Activated CD4-positive, alpha-beta T cell treated with anti-CD3 and anti-CD28 coated beads for 36 hours (primary cell): ENCODE measurements at regions not wholly inside any gene's neighbourhood (a gene's known extent, or its start where the extent isn't known, plus 50 kb on each side); places are given as distances from the start of the nearest gene placed in this dataset.
A peak's percentile ranks its signal among the peaks of the same experiment; 100 is the strongest.

Experiments
- ATAC-seq: fragments of 200-7000 bp; cut with Tn5 transposase; one replicate; pipeline ENCODE4 v1.10.0; 2021; ENCODE audit warnings: mild to moderate bottlenecking, moderate library complexity
- CTCF ChIA-PET: fragments of 350-600 bp; sonication (Branson Sonifier 250); formaldehyde crosslinking; loops from one replicate; lab custom pipeline; 2021; ENCODE audit warnings: antibody characterized with exemption; lab: Charles Lee
- POLR2A ChIA-PET: fragments of 350-600 bp; sonication (Branson Sonifier 250); formaldehyde crosslinking; loops from one replicate; lab custom pipeline; 2021; ENCODE audit warnings: antibody characterized with exemption, inconsistent platforms; lab: Charles Lee
- DNase-seq: peaks from one replicate; pipeline ENCODE4 v3.0.0-alpha.2; 2020
- H3K27ac Mint-ChIP-seq: one replicate; pipeline ENCODE4 v1.8.0; 2021; ENCODE audit warnings: mixed read lengths
- H3K27me3 Mint-ChIP-seq: one replicate; pipeline ENCODE4 v1.8.0; 2021; ENCODE audit warnings: mixed read lengths
- H3K36me3 Mint-ChIP-seq: one replicate; pipeline ENCODE4 v1.8.0; 2021; ENCODE audit warnings: low read depth, mixed read lengths
- H3K4me1 Mint-ChIP-seq: one replicate; pipeline ENCODE4 v1.8.0; 2021; ENCODE audit warnings: mixed read lengths
- H3K4me3 Mint-ChIP-seq: one replicate; pipeline ENCODE4 v1.8.0; 2021; ENCODE audit warnings: mild to moderate bottlenecking, moderate library complexity, mixed read lengths
- H3K9me3 Mint-ChIP-seq: one replicate; pipeline ENCODE4 v1.8.0; 2021; ENCODE audit warnings: low read depth, mixed read lengths
- intact Hi-C, 2 experiments: fragments of 100-400 bp; cut with DNase I in 1 of 2; cut with micrococcal nuclease in 1 of 2; formaldehyde crosslinking; loops; one replicate each; pipeline versions ENCODE4 v1.14.2 to v1.15.1; 2022 to 2024; cut with DNase I, micrococcal nuclease

GRCh38 chr1:55364216-55364615 is 149.1 kb upstream of the USP24 start:
- intact Hi-C loops, result no loop called here
- DNase-seq (no peak), ATAC-seq (no peak)
- POLR2A ChIA-PET, result no interaction called here
- no peaks in the 10 kb centered on the region for H3K36me3 Mint-ChIP-seq
- no peak overlapping the region for H3K27ac Mint-ChIP-seq
- H3K4me3 Mint-ChIP-seq, result no peak overlapping the region
- peaks cover 16% of the 10 kb centered on the region for H3K4me1 Mint-ChIP-seq
- H3K27me3 Mint-ChIP-seq, result no peaks in the 10 kb centered on the region
- CTCF ChIA-PET, result interaction anchor here (0.5 to 2.1 kb wide), 3 partner anchors 12 to 1239 kb away, joined by 3 to 11 read pairs (median 6); no protein-coding TSS in a partner anchor
- H3K9me3 Mint-ChIP-seq, result peaks cover 4% of the 10 kb centered on the region

DNA sequence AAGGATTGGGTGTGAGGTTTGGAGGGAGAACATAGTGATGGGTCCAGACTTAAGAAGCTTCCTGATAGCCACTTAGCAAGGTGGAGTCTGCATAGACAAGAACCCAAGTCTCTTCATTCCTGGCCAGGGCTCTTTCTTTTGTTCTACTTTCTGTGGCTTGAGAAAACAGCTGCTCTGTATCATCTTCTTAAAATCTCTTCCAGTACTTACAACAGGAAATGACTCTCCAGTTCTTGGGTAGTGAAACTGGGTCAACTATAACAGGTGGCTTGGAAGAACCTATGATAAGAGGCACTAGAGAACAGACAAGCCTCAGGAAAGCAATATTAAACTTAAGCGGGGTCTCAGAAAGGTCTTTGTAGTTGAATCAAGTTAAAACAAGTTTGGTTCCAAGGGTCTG is 148.1 kb upstream of the USP24 start:
- peaks cover 4% of the 10 kb centered on the region for H3K9me3 Mint-ChIP-seq
- intact Hi-C loops, result no loop called here
- H3K27me3 Mint-ChIP-seq, result no peaks in the 10 kb centered on the region
- peak; percentile 84 for ATAC-seq
- ChIA-PET CTCF (interaction anchor here (2.0 to 2.1 kb wide), 2 partner anchors 13 to 15 kb away, joined by 6 to 11 read pairs; no protein-coding TSS in a partner anchor), POLR2A (no interaction called here)
- H3K4me3 Mint-ChIP-seq, result no peak overlapping the region
- H3K4me1 Mint-ChIP-seq, result peaks cover 16% of the 10 kb centered on the region
- peak overlapping the region; percentile 29 for H3K27ac Mint-ChIP-seq
- no peak for DNase-seq
- H3K36me3 Mint-ChIP-seq, result no peaks in the 10 kb centered on the region

- peak; percentile 47 for ATAC-seq
- CTCF ChIA-PET, result interaction anchor here (2.0 to 2.1 kb wide), 2 partner anchors 13 to 16 kb away, joined by 6 to 11 read pairs; no protein-coding TSS in a partner anchor
Observed at GRCh38 chr1:55362558-55362957, 147.4 kb upstream of the USP24 start.

DNA sequence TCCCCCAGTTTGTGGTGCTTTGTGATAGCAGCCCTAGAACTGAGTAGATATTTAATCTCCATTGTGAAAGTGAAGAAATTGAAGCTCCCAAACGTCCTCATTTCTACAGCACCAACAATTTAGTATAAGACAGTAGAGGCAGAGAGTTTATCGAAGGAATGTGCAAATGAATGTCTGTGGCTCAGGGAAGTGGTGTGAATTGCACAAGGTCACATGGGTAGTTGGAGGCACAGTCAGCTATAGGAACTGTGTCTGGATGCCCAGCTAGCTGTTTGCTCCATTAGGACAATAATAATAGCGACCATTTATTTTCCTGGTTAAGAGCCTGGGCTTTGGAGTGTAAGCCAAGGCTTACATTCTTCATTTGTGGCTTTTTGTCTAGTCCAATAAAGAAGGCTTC is 144.4 kb upstream of the USP24 start:
- H3K36me3 Mint-ChIP-seq, result no peaks in the 10 kb centered on the region
- H3K9me3 Mint-ChIP-seq, result no peaks in the 10 kb centered on the region
- no peak overlapping the region for H3K27ac Mint-ChIP-seq
- H3K27me3 Mint-ChIP-seq, result peaks cover 5% of the 10 kb centered on the region
- CTCF ChIA-PET, result interaction anchor here (0.6 to 1.0 kb wide), 4 partner anchors 12 to 75 kb away, joined by 3 to 4 read pairs (median 3); no protein-coding TSS in a partner anchor
- POLR2A ChIA-PET, result no interaction called here
- intact Hi-C loops, result no loop called here
- H3K4me3 Mint-ChIP-seq, result no peak overlapping the region
- DNase-seq, result no peak
- ATAC-seq, result no peak
- peaks cover 16% of the 10 kb centered on the region for H3K4me1 Mint-ChIP-seq

More at GRCh38 chr1:55362558-55362957, 147.4 kb upstream of the USP24 start:
- peaks cover 16% of the 10 kb centered on the region for H3K4me1 Mint-ChIP-seq
- peak overlapping the region; percentile 29 for H3K27ac Mint-ChIP-seq
- POLR2A ChIA-PET, result no interaction called here
- H3K36me3 Mint-ChIP-seq, result no peaks in the 10 kb centered on the region
- no peaks in the 10 kb centered on the region for H3K9me3 Mint-ChIP-seq
- DNase-seq, result no peak
- no peaks in the 10 kb centered on the region for H3K27me3 Mint-ChIP-seq
- intact Hi-C loops, result no loop called here
- H3K4me3 Mint-ChIP-seq, result no peak overlapping the region

- intact Hi-C loops, result no loop called here
- no peaks in the 10 kb centered on the region for H3K36me3 Mint-ChIP-seq
- no peak for ATAC-seq
- H3K27ac Mint-ChIP-seq, result no peak overlapping the region
- ChIA-PET CTCF (no interaction called here), POLR2A (no interaction called here)
- no peak overlapping the region for H3K4me3 Mint-ChIP-seq
- H3K27me3 Mint-ChIP-seq, result peaks cover 5% of the 10 kb centered on the region
- DNase-seq, result no peak
- no peaks in the 10 kb centered on the region for H3K9me3 Mint-ChIP-seq
- peaks cover 13% of the 10 kb centered on the region for H3K4me1 Mint-ChIP-seq
Observed at GRCh38 chr1:55358581-55358980, 143.4 kb upstream of the USP24 start.

- Mint-ChIP-seq H3K27me3 (peaks cover 5% of the 10 kb centered on the region), H3K4me1 (no peaks in the 10 kb centered on the region), H3K27ac (no peak overlapping the region), H3K9me3 (no peaks in the 10 kb centered on the region), H3K36me3 (no peaks in the 10 kb centered on the region), H3K4me3 (no peak overlapping the region)
- POLR2A ChIA-PET, result no interaction called here
- DNase-seq (no peak), ATAC-seq (no peak)
- intact Hi-C loops, result no loop called here
- CTCF ChIA-PET, result no interaction called here
Observed at GRCh38 chr1:55355549-55355948, 140.4 kb upstream of the USP24 start.

- ChIA-PET CTCF (interaction anchor here (0.9 to 1.0 kb wide), 2 partner anchors 20 to 22 kb away, joined by 3 read pairs; no protein-coding TSS in a partner anchor), POLR2A (no interaction called here)
- intact Hi-C loops, result no loop called here
- Mint-ChIP-seq H3K4me1 (no peaks in the 10 kb centered on the region), H3K9me3 (no peaks in the 10 kb centered on the region), H3K36me3 (no peaks in the 10 kb centered on the region), H3K27ac (no peak overlapping the region), H3K27me3 (peaks cover 5% of the 10 kb centered on the region), H3K4me3 (no peak overlapping the region)
- no peak for ATAC-seq
- no peak for DNase-seq
Observed at GRCh38 chr1:55353707-55354620, 138.8 kb upstream of the USP24 start.

GRCh38 chr1:55352811-55353180 is 137.6 kb upstream of the USP24 start:
- H3K27ac Mint-ChIP-seq, result no peak overlapping the region
- H3K27me3 Mint-ChIP-seq, result peaks cover 6% of the 10 kb centered on the region
- intact Hi-C loops, result no loop called here
- ATAC-seq, result no peak
- ChIA-PET POLR2A (no interaction called here), CTCF (interaction anchor here (0.7 to 1.0 kb wide), 2 partner anchors 21 to 539 kb away, joined by 3 read pairs; no protein-coding TSS in a partner anchor)
- no peaks in the 10 kb centered on the region for H3K9me3 Mint-ChIP-seq
- DNase-seq, result no peak
- H3K4me3 Mint-ChIP-seq, result no peak overlapping the region
- no peaks in the 10 kb centered on the region for H3K4me1 Mint-ChIP-seq
- H3K36me3 Mint-ChIP-seq, result no peaks in the 10 kb centered on the region

GRCh38 chr1:55352080-55352810 is 137.1 kb upstream of the USP24 start:
- ATAC-seq (no peak), DNase-seq (no peak)
- no peaks in the 10 kb centered on the region for H3K36me3 Mint-ChIP-seq
- ChIA-PET POLR2A (no interaction called here), CTCF (interaction anchor here (0.6 to 1.4 kb wide), 3 partner anchors 24 to 540 kb away, joined by 3 to 4 read pairs (median 3); no protein-coding TSS in a partner anchor)
- no peak overlapping the region for H3K4me3 Mint-ChIP-seq
- H3K9me3 Mint-ChIP-seq, result no peaks in the 10 kb centered on the region
- H3K27ac Mint-ChIP-seq, result no peak overlapping the region
- no peaks in the 10 kb centered on the region for H3K4me1 Mint-ChIP-seq
- peaks cover 7% of the 10 kb centered on the region for H3K27me3 Mint-ChIP-seq
- intact Hi-C loops, result no loop called here

DNA sequence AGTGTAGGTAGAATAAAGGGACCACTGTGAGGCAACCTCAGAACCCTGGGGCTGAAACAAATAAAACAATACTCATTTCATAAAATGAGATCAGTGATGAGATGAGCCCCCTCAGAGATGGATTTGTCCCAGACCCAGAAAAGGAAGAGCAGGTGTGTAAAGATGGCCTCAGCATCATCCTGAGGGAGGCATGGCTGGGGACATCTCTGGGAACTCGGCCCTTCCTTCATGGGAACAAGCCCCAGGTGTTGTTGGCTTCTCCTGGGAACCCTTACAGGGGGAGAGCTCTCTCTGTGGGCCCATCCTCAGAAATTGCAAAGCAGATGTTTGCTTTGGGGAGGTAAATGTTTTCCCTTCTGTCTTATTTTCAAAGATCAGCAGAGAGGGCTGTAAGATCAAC is 133.2 kb upstream of the USP24 start:
- Mint-ChIP-seq H3K4me3 (no peak overlapping the region), H3K9me3 (no peaks in the 10 kb centered on the region), H3K27ac (no peak overlapping the region), H3K36me3 (no peaks in the 10 kb centered on the region), H3K4me1 (no peaks in the 10 kb centered on the region), H3K27me3 (peaks cover 3% of the 10 kb centered on the region)
- ChIA-PET CTCF (no interaction called here), POLR2A (no interaction called here)
- intact Hi-C loops, result no loop called here
- ATAC-seq (no peak), DNase-seq (no peak)

DNA sequence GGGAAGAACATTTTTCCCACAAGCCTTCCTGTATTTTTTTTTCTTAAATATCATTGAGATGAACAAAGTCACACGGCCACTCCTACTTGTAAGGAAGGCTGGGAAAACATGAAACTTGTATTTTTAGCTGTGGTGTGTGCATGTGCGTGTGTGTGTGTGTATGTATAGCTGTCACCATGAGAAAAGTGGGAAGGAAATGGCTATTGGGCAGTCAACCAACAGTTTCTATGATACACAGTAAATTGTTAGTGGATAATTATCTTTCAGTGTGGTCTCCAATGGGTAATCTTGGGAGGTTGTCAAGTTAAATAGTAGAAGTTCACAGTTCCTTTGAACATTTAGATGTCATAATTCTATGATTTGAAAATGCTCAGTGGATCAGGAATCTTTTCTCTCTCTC is 132.7 kb upstream of the USP24 start:
- H3K27ac Mint-ChIP-seq, result no peak overlapping the region
- no peaks in the 10 kb centered on the region for H3K9me3 Mint-ChIP-seq
- H3K4me3 Mint-ChIP-seq, result no peak overlapping the region
- ChIA-PET POLR2A (interaction anchor here (0.6 kb wide), 1 partner anchor 32 kb away, joined by 3 read pairs; no protein-coding TSS in a partner anchor), CTCF (no interaction called here)
- DNase-seq (no peak), ATAC-seq (no peak)
- H3K27me3 Mint-ChIP-seq, result peaks cover 3% of the 10 kb centered on the region
- H3K36me3 Mint-ChIP-seq, result no peaks in the 10 kb centered on the region
- no peaks in the 10 kb centered on the region for H3K4me1 Mint-ChIP-seq
- intact Hi-C loops, result no loop called here
